Breast epithelium (tissue), 4 donors: ENCODE measurements at regions not wholly inside any gene's neighbourhood (a gene's known extent, or its start where the extent isn't known, plus 50 kb on each side); places are given as distances from the start of the nearest gene placed in this dataset.

ENCODE experiments used
- DNase-seq, 2 donors: peaks; one replicate each; pipeline ENCODE4 v3.0.0-alpha.2; 2019; ENCODE audit warnings: low spot score in 2 of 2
- H3K27ac ChIP-seq, 2 donors: fragments of 200-600 bp; sonication (generic) in 1 of 2; one replicate each; pipeline ENCODE4 v1.5.1; 2016 to 2019; ENCODE audit warnings: mild to moderate bottlenecking in 1 of 2
- H3K27me3 ChIP-seq, 2 donors: fragments of 200-600 bp; sonication (generic) in 1 of 2; one replicate each; pipeline versions ENCODE4 v1.5.1 to v1.6.0; 2017 to 2019; ENCODE audit warnings: control low read depth in 1 of 2, mild to moderate bottlenecking in 1 of 2
- H3K36me3 ChIP-seq: fragments of 200-600 bp; one replicate; pipeline ENCODE4 v1.5.1; 2019
- H3K4me1 ChIP-seq, 2 donors: fragments of 200-600 bp; sonication (generic); one replicate each; pipeline ENCODE4 v1.5.1; 2016 to 2019; ENCODE audit warnings: control low read depth in 1 of 2
- H3K4me3 ChIP-seq, 3 donors: fragments of 200-600 bp; sonication (generic); 1 replicate in 2 of 3; 2 replicates in 1 of 3; pipeline ENCODE4 v1.5.1; 2016 to 2019; ENCODE audit warnings: mild to moderate bottlenecking in 3 of 3, moderate library complexity in 2 of 3
- H3K9me3 ChIP-seq, 2 donors: fragments of 200-600 bp; sonication (generic) in 1 of 2; one replicate each; pipeline ENCODE4 v1.5.1; 2016 to 2019; ENCODE audit warnings: control low read depth in 1 of 2
- CTCF ChIP-seq, 3 donors: fragments of 450-650 bp; IDR thresholded peaks; one replicate each; pipeline ENCODE4 v1.5.1; 2016 to 2017; ENCODE audit warnings: antibody characterized with exemption in 3 of 3, mild to moderate bottlenecking in 3 of 3, moderate library complexity in 3 of 3
- POLR2A ChIP-seq: fragments of 450-650 bp; IDR thresholded peaks from one replicate; pipeline ENCODE4 v1.6.1; 2016; ENCODE audit warnings: antibody characterized with exemption, mild to moderate bottlenecking, moderate library complexity
- POLR2AphosphoS5 ChIP-seq, 3 donors: sonication (generic); formaldehyde crosslinking; IDR thresholded peaks; one replicate each; pipeline ENCODE4 v1.6.1; 2017; ENCODE audit warnings: antibody characterized with exemption in 3 of 3
- intact Hi-C: fragments of 100-400 bp; cut with DNase I; formaldehyde crosslinking; loops from one replicate; pipeline ENCODE4 v1.15.1; 2023; ENCODE audit warnings: low total_unique reads

GRCh38 chr16:52597073-52597771 lies 50.3 kb upstream of the TOX3 start:
- Histone ChIP-seq H3K4me3 (no peak overlapping the region), H3K36me3 (no peaks in the 10 kb centered on the region), H3K27ac (peak overlapping the region in 1 of 2 donors; percentile 23), H3K9me3 (no peaks in the 10 kb centered on the region), H3K4me1 (no peaks in the 10 kb centered on the region), H3K27me3 (no peaks in the 10 kb centered on the region)
- DNase-seq: no peak
- TF ChIP-seq POLR2AphosphoS5 (IDR thresholded peaks at IDR 0.05): no peak
- no peak for TF ChIP-seq CTCF (IDR thresholded peaks at IDR 0.05)
- no peak for TF ChIP-seq POLR2A
- intact Hi-C loops: no loop called here
